PFSK-1 (cell line): ENCODE measurements at regions not wholly inside any gene's neighbourhood (a gene's known extent, or its start where the extent isn't known, plus 50 kb on each side); places are given as distances from the start of the nearest gene placed in this dataset.

ENCODE experiments used
- POLR2AphosphoS5 ChIP-seq: IDR thresholded peaks from 2 replicates; pipeline ENCODE4 v1.6.1; 2012; ENCODE audit warnings: low read depth, mild to moderate bottlenecking, control low read depth, low read length, moderate library complexity
- REST ChIP-seq, 2 experiments: IDR thresholded peaks; 2 replicates each; pipeline versions ENCODE4 v1.6.1 to v1.8.0; 2011 to 2012; ENCODE audit warnings: low read depth in 2 of 2, low read length in 2 of 2, control low read depth in 1 of 2, inconsistent platforms in 1 of 2, mild to moderate bottlenecking in 1 of 2, moderate library complexity in 1 of 2; ENCODE audit not compliant: insufficient read depth in 1 of 2

- TF ChIP-seq REST (IDR thresholded peaks at IDR 0.05; ENCODE audit: insufficient read depth in 1 of 2, low read depth in 2 of 2, low read length in 2 of 2) (no peak), POLR2AphosphoS5 (no peak)
These were observed 460.3 kb upstream of the IL12A start for GRCh38 chr3:159528251-159528895.
